Stimulated activated CD4-positive, alpha-beta T cell treated with anti-CD3 and anti-CD28 coated beads, Interleukin-2, amount 100 ng/mL, for 48 hours (primary cell): ENCODE measurements at regions not wholly inside any gene's neighbourhood (a gene's known extent, or its start where the extent isn't known, plus 50 kb on each side); places are given as distances from the start of the nearest gene placed in this dataset.

ENCODE experiments used
- DNase-seq, 2 donors: peaks; one replicate each; pipeline ENCODE4 v3.0.0-alpha.2; 2020

DNA sequence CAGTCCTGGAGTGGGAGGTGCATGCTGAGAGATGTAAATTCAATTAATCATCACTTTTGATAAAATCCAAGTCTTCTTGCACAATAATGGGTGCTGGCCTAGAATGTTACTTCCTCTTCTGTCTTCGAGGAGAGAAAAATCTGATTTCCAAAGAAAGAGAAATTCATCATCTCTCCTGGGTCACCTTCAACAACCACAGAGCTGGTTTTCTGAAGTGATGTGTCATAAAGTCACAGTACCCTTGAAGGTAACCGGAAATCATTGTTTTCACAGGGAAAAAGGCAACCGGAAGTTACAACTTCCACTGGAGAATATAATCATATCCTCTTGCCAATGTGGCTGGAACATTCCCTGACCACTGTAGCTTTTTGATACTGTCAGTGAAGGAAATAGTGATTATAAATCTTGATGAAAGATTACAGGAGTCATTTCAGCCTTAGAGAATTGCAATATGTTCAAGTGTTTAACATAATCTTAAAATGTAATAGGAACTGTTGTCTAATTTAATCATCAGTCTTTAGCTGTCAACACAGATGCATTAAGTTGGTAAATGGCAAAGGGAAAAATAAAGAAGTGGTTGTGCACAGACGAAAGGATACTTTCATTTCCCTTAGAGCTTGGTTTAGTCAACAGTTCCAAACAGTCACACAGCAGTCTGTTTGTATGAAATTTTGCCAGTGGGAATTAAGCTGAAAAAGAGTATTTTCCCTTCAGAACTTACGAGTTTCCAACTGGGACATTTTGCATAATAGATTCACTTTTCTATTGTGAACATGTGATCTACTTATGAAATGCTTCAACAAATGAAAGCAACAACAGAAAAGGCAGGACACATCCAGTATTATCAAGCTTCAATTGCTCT is 106.5 kb upstream of the SLC4A7 start:
- no peak for DNase-seq

- DNase-seq: no peak
Observed at GRCh38 chr3:27589795-27590194, 105.6 kb upstream of the SLC4A7 start.

GRCh38 chr3:27585429-27585828 is 101.2 kb upstream of the SLC4A7 start:
- DNase-seq: no peak

GRCh38 chr3:27584874-27585273 is 100.7 kb upstream of the SLC4A7 start:
- no peak for DNase-seq

DNA sequence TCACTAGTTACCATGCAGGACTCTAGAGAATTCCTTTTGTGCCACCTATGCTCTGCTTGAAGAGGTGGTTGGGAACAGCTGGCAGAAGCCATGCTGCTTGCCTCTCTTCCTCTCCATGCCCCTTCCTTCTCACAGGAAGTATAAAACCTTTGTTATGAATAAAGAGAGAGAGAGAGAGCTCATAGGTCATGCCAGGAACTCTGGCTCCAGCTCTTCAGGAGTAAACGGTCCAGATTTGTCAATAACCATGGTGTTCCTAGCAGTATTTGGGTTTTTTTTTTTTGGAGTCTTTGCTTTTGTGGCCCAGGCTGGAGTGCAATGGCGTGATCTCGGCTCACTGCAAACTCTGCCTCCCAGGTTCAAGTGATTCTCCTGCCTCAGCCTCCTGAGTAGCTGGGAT is 97.7 kb upstream of the SLC4A7 start:
- no peak for DNase-seq

DNA sequence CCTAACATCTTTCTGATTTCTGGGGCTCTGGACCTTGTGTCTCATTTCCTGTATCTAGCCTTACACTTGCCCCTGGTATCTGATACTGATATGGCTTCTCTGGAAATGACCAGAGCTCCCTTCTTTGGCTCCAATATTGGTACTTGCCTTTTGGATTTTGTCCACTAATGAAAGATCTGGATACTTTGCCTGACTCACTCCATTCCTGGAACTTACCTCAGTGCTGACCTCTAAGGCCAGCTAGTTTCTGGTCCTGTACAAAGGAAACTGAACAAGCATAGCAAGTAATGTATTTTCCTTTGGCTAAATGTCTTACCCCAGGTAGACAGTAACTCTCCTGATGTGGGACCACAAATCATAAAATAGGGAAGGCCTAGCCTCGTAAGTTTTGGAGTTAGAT is 93.8 kb upstream of the SLC4A7 start:
- DNase-seq: no peak

DNA sequence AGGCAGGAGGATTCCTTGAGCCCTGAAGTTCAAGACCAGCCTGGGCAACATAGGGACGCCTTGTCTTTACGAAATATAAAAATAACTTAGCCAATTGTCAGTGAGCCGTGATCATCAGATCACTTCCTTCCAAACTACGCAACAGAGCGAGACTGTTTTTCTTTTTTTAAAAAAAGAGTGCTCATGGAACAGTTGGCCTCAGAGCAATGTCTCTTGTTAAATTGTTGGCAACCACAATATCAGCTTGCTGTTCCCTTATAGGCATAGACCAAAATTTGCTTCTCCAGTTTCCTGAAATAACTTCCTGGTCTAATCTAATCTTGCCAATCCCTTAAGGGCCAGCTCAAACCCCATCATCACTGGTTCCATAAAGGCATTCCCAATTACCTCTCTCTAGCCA is 93.3 kb upstream of the SLC4A7 start:
- no peak for DNase-seq

DNA sequence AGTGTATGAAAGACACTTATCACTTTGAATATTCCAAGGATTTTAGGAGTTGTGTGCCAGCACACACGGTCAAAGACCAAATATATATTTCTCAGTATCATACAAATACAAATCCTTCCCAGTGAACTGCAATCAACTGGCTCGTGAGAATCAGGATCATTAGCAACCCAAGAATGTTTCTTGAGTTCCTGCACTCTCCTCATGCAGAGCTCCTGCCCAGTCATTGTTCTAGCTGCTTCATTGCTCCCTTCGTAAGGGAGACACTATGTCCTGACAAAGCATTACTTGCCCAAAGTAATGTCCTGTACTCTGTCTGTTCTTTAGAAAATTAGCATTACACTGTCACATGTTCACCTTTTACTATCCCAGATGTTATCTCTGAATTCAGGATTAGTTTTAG is 92.0 kb upstream of the SLC4A7 start:
- DNase-seq: no peak

GRCh38 chr3:27575499-27575898 is 91.3 kb upstream of the SLC4A7 start:
- DNase-seq: no peak

DNA sequence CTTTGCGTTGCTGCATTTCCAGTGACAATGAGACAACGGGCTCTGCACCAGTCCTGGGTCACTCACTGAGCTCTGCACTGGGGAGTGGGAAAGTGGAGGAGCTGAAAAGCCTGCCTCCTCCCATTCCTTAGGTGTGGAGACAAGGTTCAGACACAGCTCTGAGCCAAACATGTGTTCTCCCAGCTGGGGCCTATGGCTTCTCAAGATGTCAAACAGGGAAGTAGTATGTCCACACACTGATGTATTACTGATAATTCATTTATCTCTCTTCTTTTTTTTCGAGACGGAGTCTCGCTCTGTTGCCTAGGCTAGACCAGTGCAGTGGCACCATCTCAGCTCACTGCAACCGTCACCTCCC is 90.2 kb upstream of the SLC4A7 start:
- no peak for DNase-seq

GRCh38 chr3:27573780-27574437 is 89.7 kb upstream of the SLC4A7 start:
- no peak for DNase-seq

DNA sequence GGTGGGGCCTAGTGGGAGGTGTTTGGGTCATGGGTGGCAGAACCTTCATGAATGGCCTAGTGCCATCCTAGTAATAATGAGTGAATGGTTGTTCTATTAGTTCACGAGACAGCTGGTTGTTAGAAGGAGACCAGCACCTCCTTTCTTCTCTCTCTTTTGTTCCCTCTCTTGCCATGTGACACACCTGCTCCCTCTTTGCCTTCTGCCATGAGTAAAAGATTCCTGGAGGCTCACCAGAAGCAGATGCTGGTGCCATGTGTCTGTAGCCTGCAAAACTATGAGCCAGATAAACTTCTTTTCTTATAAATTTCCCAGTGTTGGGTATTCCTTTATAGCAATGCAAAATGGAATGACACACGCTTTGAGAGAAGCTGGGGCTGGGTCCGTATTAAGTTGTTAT is 89.0 kb upstream of the SLC4A7 start:
- DNase-seq: no peak

DNA sequence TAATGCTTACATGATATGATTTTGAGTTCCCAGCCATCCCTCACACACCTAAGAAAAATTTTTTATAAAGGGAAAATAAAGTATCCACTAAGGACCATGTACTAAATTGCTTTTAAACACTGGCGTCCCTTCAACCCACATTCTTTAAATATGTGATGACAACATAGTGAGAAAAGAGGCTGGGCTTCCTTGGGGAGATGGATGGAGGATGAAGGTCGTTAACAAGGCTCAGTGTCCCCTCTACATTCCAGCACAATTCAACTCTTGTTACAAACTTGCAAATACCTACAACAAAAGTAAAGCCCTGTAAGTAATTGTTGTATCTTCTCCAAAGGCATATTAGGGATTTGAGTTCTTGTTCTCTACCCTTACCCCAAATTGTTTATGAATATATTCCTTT is 87.2 kb upstream of the SLC4A7 start:
- no peak for DNase-seq

DNA sequence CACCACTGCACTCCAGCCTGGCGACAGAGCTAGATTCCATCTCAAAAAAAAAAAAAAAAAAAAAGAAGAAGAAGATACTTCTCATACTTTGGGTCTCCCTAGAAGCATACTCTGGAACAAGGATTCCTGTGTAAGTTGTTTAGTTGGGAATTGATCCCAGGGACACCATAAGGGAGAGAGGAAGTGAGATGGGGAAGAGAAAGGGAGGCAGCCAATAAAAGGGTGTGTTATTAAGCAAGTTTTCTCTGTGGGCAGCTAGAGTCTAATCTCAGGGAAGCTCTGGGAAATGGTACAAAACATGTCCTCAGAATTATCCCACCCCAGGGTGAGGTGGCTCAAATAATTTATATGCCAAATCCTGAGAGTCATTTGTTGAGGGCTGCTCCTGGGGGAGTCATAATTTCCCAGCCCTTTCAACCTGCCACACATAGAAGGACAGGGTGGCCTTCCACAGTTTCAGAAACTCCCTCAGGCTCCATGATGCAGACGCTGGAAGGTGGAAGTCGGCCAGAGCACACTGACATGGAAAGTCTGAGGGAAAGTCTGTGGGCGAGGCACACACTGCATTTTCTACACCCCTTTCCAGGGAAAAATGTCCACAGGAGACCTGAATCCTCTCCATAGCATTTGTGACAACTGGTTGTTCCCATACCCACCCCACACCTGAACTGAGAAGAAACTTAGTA is 86.4 kb upstream of the SLC4A7 start:
- DNase-seq: no peak

GRCh38 chr3:27568393-27568792 is 84.2 kb upstream of the SLC4A7 start:
- no peak for DNase-seq

DNA sequence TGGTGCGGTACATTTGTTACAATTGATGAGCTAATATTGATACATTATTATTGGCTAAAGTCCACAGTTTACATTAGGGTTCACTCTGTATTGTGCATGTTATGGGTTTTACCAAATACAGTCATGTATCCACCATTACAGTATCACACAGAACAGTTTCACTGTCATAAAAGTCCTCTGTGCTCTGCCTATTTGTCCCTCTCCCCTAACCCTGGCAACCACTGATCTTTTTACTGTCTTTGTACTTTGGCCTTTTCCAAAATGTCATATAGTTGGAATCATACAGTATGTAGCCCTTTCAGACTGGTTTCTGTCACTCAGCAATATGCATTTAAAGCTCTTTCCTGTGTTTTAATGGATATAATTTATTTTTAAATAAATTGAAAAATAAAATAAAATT is 83.1 kb upstream of the SLC4A7 start:
- DNase-seq: no peak

- DNase-seq: no peak
Observed at GRCh38 chr3:27565201-27565852, 81.1 kb upstream of the SLC4A7 start.

- no peak for DNase-seq
Observed at GRCh38 chr3:27561576-27561975, 77.4 kb upstream of the SLC4A7 start.

GRCh38 chr3:27560484-27561056 is 76.4 kb upstream of the SLC4A7 start:
- DNase-seq: no peak

DNA sequence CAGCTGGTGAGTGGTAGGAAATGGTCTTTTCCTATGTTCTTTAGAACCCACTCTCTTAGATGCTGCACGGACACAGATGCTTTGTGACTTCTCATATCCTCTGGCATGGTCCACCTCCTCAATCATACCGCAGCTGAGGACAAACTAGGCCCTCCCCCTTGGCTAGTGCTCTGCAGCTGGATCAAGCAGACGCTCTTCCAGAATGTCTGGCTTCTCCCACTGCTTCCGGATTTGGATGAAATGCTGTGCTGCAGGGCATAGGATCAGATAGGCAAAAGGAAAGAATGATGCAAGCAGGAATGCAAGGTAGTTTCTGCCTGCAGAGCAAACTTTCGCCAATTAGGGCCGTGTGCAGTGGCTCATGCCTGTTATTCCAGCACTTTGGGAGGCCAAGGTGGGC is 75.7 kb upstream of the SLC4A7 start:
- DNase-seq: no peak

- no peak for DNase-seq
Observed at GRCh38 chr3:27559381-27559780, 75.2 kb upstream of the SLC4A7 start.

GRCh38 chr3:27557411-27557810 is 73.2 kb upstream of the SLC4A7 start:
- DNase-seq: no peak

GRCh38 chr3:27556887-27557286 is 72.7 kb upstream of the SLC4A7 start:
- no peak for DNase-seq
